Uterus (tissue), 2 donors: ENCODE measurements at regions not wholly inside any gene's neighbourhood (a gene's known extent, or its start where the extent isn't known, plus 50 kb on each side); places are given as distances from the start of the nearest gene placed in this dataset.

Experiments used
- POLR2A ChIP-seq, 2 donors: fragments of 450-650 bp; IDR thresholded peaks; one replicate each; pipeline ENCODE4 v1.6.1; 2016; ENCODE audit warnings: antibody characterized with exemption in 2 of 2, mild to moderate bottlenecking in 1 of 2, moderate library complexity in 1 of 2
- TF ChIP-seq, protein P1 (sequence below), 4 experiments: fragments of 200-600 bp in 2 of 4; fragments of 450-650 bp in 2 of 4; sonication (generic) in 2 of 4; IDR thresholded peaks; one replicate each; pipeline ENCODE4 v1.5.1; 2016 to 2019; ENCODE audit warnings: antibody characterized with exemption in 4 of 4, mild to moderate bottlenecking in 2 of 4, moderate library complexity in 1 of 4

DNA sequence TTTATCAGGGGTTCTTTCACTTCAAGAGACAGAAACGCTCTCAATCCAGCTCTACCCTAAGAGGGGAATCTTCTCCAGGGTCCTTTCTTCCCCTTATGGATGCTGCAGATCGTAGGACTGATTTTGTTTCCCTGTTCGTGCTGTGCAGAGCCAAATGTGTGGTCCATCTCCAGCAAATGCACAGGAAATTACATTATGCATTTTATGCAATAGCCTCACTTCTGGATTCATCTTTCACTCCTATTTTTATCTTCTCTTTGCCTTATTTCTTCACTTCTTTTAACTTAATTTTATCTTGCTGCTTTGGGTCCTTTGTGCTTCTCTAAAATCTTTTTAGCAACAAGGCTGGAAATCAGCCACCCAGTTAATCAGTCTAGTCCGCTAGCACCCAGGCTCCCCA, 184.5 kb upstream of the INHBA start:
- TF ChIP-seq POLR2A (IDR thresholded peaks at IDR 0.05) = no peak
- TF ChIP-seq, protein P1, sequence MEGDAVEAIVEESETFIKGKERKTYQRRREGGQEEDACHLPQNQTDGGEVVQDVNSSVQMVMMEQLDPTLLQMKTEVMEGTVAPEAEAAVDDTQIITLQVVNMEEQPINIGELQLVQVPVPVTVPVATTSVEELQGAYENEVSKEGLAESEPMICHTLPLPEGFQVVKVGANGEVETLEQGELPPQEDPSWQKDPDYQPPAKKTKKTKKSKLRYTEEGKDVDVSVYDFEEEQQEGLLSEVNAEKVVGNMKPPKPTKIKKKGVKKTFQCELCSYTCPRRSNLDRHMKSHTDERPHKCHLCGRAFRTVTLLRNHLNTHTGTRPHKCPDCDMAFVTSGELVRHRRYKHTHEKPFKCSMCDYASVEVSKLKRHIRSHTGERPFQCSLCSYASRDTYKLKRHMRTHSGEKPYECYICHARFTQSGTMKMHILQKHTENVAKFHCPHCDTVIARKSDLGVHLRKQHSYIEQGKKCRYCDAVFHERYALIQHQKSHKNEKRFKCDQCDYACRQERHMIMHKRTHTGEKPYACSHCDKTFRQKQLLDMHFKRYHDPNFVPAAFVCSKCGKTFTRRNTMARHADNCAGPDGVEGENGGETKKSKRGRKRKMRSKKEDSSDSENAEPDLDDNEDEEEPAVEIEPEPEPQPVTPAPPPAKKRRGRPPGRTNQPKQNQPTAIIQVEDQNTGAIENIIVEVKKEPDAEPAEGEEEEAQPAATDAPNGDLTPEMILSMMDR (IDR thresholded peaks at IDR 0.05) = no peak
